ENCODE measurements at regions not wholly inside any gene's neighbourhood (a gene's known extent, or its start where the extent isn't known, plus 50 kb on each side); places are given as distances from the start of the nearest gene placed in this dataset.

DNA sequence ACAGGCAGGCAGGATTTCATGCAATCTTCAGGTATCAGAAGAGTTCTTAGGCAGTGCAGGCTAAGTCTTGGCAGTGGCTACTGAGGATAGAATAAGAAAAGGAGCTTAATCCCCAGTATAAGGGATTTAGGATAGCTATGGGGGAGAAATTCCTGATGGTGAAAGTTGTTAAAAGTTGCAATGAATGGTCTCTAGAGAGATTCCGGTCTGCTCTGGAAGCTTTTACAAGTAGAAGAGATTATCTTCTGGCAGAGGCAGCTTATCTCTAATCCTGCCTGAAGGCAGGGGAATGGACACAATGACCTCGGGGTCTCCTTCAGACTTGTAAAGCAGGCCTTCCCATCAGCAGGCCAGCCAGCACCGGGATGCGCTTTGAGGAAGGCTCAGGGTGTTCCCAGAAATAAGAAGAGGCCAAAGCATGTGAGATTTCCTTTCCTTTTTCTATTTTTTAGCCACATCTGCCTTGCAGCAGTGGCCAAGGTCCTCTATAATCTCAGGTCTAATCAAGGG, 253.9 kb upstream of the KLHL29 start:
- TF ChIP-seq, protein P1, sequence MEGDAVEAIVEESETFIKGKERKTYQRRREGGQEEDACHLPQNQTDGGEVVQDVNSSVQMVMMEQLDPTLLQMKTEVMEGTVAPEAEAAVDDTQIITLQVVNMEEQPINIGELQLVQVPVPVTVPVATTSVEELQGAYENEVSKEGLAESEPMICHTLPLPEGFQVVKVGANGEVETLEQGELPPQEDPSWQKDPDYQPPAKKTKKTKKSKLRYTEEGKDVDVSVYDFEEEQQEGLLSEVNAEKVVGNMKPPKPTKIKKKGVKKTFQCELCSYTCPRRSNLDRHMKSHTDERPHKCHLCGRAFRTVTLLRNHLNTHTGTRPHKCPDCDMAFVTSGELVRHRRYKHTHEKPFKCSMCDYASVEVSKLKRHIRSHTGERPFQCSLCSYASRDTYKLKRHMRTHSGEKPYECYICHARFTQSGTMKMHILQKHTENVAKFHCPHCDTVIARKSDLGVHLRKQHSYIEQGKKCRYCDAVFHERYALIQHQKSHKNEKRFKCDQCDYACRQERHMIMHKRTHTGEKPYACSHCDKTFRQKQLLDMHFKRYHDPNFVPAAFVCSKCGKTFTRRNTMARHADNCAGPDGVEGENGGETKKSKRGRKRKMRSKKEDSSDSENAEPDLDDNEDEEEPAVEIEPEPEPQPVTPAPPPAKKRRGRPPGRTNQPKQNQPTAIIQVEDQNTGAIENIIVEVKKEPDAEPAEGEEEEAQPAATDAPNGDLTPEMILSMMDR (IDR thresholded peaks at IDR 0.05 in 4 of 5, conservative IDR thresholded peaks at IDR 0.05 in 1 of 5), result no peak
- no peak for TF ChIP-seq POLR2A (IDR thresholded peaks at IDR 0.05)

Data from gastrocnemius medialis (tissue), 4 donors.